GM13977 (cell line): ENCODE measurements at regions not wholly inside any gene's neighbourhood (a gene's known extent, or its start where the extent isn't known, plus 50 kb on each side); places are given as distances from the start of the nearest gene placed in this dataset.

Source experiments
- DNase-seq: peaks from one replicate; pipeline ENCODE4 v3.0.0; 2012; ENCODE audit warnings: low spot score
- CTCF ChIP-seq: IDR thresholded peaks from 2 replicates; pipeline ENCODE4 v1.5.1; 2012; ENCODE audit warnings: mild to moderate bottlenecking, control low read depth; ENCODE audit not compliant: insufficient read depth; ENCODE audit errors: extremely low read depth, missing control alignments
- in situ Hi-C: fragments of 300-500 bp; cut with MboI; formaldehyde crosslinking; loops from one replicate; pipeline ENCODE4 v1.12.0; 2022; ENCODE audit warnings: low sequenced_read_pairs, low pct_unique_long_range_greater_than_20kb, mixed read lengths, inconsistent platforms; ENCODE audit not compliant: unreplicated experiment

- in situ Hi-C loops = no loop called here
- DNase-seq = no peak
- no peak for TF ChIP-seq CTCF
Observed at GRCh38 chr3:157876556-157876955, 229.7 kb downstream of the SHOX2 start.

GRCh38 chr3:157872902-157873301 is 233.3 kb downstream of the SHOX2 start:
- in situ Hi-C loops = loop anchor here (25.0 kb wide), 1 partner anchor 439 kb away; no protein-coding TSS in a partner anchor
- no peak for TF ChIP-seq CTCF
- no peak for DNase-seq

- DNase-seq = no peak
- in situ Hi-C loops = loop anchor here (25.0 kb wide), 1 partner anchor 440 kb away; no protein-coding TSS in a partner anchor
Observed at GRCh38 chr3:157871838-157872460, 234.3 kb downstream of the SHOX2 start.

GRCh38 chr3:157871248-157871647 is 235.0 kb downstream of the SHOX2 start:
- TF ChIP-seq CTCF = no peak
- no peak for DNase-seq
- in situ Hi-C loops = loop anchor here (25.0 kb wide), 1 partner anchor 441 kb away; no protein-coding TSS in a partner anchor

More at GRCh38 chr3:157871838-157872460, 234.3 kb downstream of the SHOX2 start:
- TF ChIP-seq CTCF = no peak

- DNase-seq = no peak
- no peak for TF ChIP-seq CTCF
- in situ Hi-C loops = loop anchor here (25.0 kb wide), 1 partner anchor 443 kb away; no protein-coding TSS in a partner anchor
Observed at GRCh38 chr3:157868946-157869345, 237.3 kb downstream of the SHOX2 start.

- no peak for DNase-seq
- no peak for TF ChIP-seq CTCF
- in situ Hi-C loops = loop anchor here (25.0 kb wide), 1 partner anchor 444 kb away; no protein-coding TSS in a partner anchor
Observed at GRCh38 chr3:157868196-157868595, 238.0 kb downstream of the SHOX2 start.
